Gastroesophageal sphincter (tissue), 3 donors: ENCODE measurements at regions not wholly inside any gene's neighbourhood (a gene's known extent, or its start where the extent isn't known, plus 50 kb on each side); places are given as distances from the start of the nearest gene placed in this dataset.

Experiments used
- CTCF ChIP-seq, 4 experiments: fragments of 200-600 bp in 2 of 4; fragments of 450-650 bp in 2 of 4; sonication (generic) in 1 of 4; IDR thresholded peaks; one replicate each; pipeline ENCODE4 v1.5.1; 2017 to 2019; ENCODE audit warnings: antibody characterized with exemption in 4 of 4, mild to moderate bottlenecking in 2 of 4, moderate library complexity in 2 of 4
- EP300 ChIP-seq: sonication (generic); formaldehyde crosslinking; IDR thresholded peaks from one replicate; pipeline ENCODE4 v1.6.1; 2017; ENCODE audit warnings: antibody characterized with exemption, mild to moderate bottlenecking
- POLR2A ChIP-seq, 2 donors: fragments of 450-650 bp; IDR thresholded peaks; one replicate each; pipeline ENCODE4 v1.6.1; 2017; ENCODE audit warnings: antibody characterized with exemption in 2 of 2, mild to moderate bottlenecking in 2 of 2, moderate library complexity in 1 of 2
- POLR2AphosphoS5 ChIP-seq: sonication (generic); formaldehyde crosslinking; IDR thresholded peaks from one replicate; pipeline ENCODE4 v1.6.1; 2017; ENCODE audit warnings: antibody characterized with exemption

GRCh38 chr9:764105-764524, 77.4 kb upstream of the DMRT1 start:
- TF ChIP-seq POLR2A (IDR thresholded peaks at IDR 0.05) (no peak), POLR2AphosphoS5 (peak; percentile 9), CTCF (IDR thresholded peaks at IDR 0.05) (peak; percentile 86 to 98 (median 97)), EP300 (no peak)
